A673 (cell line): ENCODE measurements at regions not wholly inside any gene's neighbourhood (a gene's known extent, or its start where the extent isn't known, plus 50 kb on each side); places are given as distances from the start of the nearest gene placed in this dataset.

ENCODE experiments used
- BruUV-seq: library from RNA; stranded (reverse); fragments of 400-500 nt; replicated peaks from 2 replicates; lab custom pipeline; 2021; lab: Mats Ljungman, UMichigan
- CTCF ChIA-PET: fragments of 300-600 bp; sonication (Branson Sonifier 250); formaldehyde crosslinking; loops from one replicate; lab custom pipeline; 2022; ENCODE audit warnings: antibody characterized with exemption; lab: Charles Lee
- POLR2A ChIA-PET: fragments of 300-600 bp; sonication (Branson Sonifier 250); formaldehyde crosslinking; loops from one replicate; lab custom pipeline; 2022; ENCODE audit warnings: antibody characterized with exemption; ENCODE audit not compliant: low non-redundant PET; lab: Charles Lee
- DNase-seq: peaks from one replicate; pipeline ENCODE4 v3.0.0-alpha.2; 2015; ENCODE audit warnings: low spot score
- H3K27ac ChIP-seq: fragments of 200-600 bp; sonication (generic); 2 replicates; pipeline ENCODE4 v1.5.1; 2016; ENCODE audit warnings: mixed run types, low read depth, mild to moderate bottlenecking, mixed read lengths, antibody characterized with exemption, low read length; ENCODE audit not compliant: poor library complexity, severe bottlenecking
- H3K27me3 ChIP-seq: fragments of 200-600 bp; sonication (generic); replicated peaks from 2 replicates; pipeline ENCODE4 v1.6.1; 2017; ENCODE audit warnings: mixed run types, low read depth, mild to moderate bottlenecking, mixed read lengths, antibody characterized with exemption, low read length; ENCODE audit not compliant: insufficient read depth, poor library complexity
- H3K36me3 ChIP-seq: fragments of 200-600 bp; sonication (generic); 2 replicates; pipeline ENCODE4 v1.6.1; 2016; ENCODE audit warnings: mixed run types, mild to moderate bottlenecking, mixed read lengths, antibody characterized with exemption, low read length; ENCODE audit not compliant: insufficient read depth, poor library complexity, severe bottlenecking
- H3K4me1 ChIP-seq: fragments of 200-600 bp; sonication (generic); 2 replicates; pipeline ENCODE4 v1.6.1; 2017; ENCODE audit warnings: mixed run types, mild to moderate bottlenecking, mixed read lengths, antibody characterized with exemption, low read length; ENCODE audit not compliant: insufficient read depth, poor library complexity, severe bottlenecking
- H3K4me3 ChIP-seq: fragments of 200-600 bp; sonication (generic); 2 replicates; pipeline ENCODE4 v1.5.1; 2016; ENCODE audit warnings: low read depth, mixed run types, mild to moderate bottlenecking, mixed read lengths, low read length; ENCODE audit not compliant: poor library complexity, severe bottlenecking
- H3K9me3 ChIP-seq: fragments of 200-600 bp; sonication (generic); 2 replicates; pipeline ENCODE4 v1.6.1; 2016; ENCODE audit warnings: mixed run types, low read depth, mild to moderate bottlenecking, mixed read lengths, antibody characterized with exemption, low read length; ENCODE audit not compliant: poor library complexity, severe bottlenecking
- EZH2 ChIP-seq: fragments of 200-600 bp; sonication (generic); IDR thresholded peaks from 2 replicates; pipeline ENCODE4 v1.6.1; 2017; ENCODE audit warnings: borderline replicate concordance, low read depth, mild to moderate bottlenecking, mixed read lengths, antibody characterized with exemption, low read length; ENCODE audit not compliant: poor library complexity, severe bottlenecking
- intact Hi-C: fragments of 100-400 bp; cut with micrococcal nuclease; formaldehyde crosslinking; loops from one replicate; pipeline ENCODE4 v1.10.0; 2022; ENCODE audit not compliant: unreplicated experiment
- TF ChIP-seq, protein P1 (sequence below): fragments of 300-800, 200-600 bp; sonication (generic); conservative IDR thresholded peaks from 2 replicates; pipeline ENCODE4 v1.5.1; 2017; ENCODE audit warnings: low read depth, mild to moderate bottlenecking, antibody characterized with exemption, low read length, moderate library complexity, mixed read lengths

- TF ChIP-seq, protein P1, sequence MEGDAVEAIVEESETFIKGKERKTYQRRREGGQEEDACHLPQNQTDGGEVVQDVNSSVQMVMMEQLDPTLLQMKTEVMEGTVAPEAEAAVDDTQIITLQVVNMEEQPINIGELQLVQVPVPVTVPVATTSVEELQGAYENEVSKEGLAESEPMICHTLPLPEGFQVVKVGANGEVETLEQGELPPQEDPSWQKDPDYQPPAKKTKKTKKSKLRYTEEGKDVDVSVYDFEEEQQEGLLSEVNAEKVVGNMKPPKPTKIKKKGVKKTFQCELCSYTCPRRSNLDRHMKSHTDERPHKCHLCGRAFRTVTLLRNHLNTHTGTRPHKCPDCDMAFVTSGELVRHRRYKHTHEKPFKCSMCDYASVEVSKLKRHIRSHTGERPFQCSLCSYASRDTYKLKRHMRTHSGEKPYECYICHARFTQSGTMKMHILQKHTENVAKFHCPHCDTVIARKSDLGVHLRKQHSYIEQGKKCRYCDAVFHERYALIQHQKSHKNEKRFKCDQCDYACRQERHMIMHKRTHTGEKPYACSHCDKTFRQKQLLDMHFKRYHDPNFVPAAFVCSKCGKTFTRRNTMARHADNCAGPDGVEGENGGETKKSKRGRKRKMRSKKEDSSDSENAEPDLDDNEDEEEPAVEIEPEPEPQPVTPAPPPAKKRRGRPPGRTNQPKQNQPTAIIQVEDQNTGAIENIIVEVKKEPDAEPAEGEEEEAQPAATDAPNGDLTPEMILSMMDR = no peak
- no peak for TF ChIP-seq EZH2
- peaks cover 25% of the 10 kb centered on the region for H3K4me1 ChIP-seq
- H3K9me3 ChIP-seq = no peaks in the 10 kb centered on the region
- no peaks in the 10 kb centered on the region for H3K36me3 ChIP-seq
- DNase-seq = no peak
- no peaks in the 10 kb centered on the region for H3K27me3 ChIP-seq
- CTCF ChIA-PET = no interaction called here
- no TSS peak for BruUV-seq
- H3K4me3 ChIP-seq = no peak overlapping the region
- H3K27ac ChIP-seq = peak overlapping the region; percentile 12
- intact Hi-C loops = loop anchor here (5.0 to 10.0 kb wide), 2 partner anchors 105 to 393 kb away; partner anchors contain the start of gene TRIB2
- POLR2A ChIA-PET = no interaction called here
Measured at GRCh38 chr2:12612168-12612567, 104.6 kb upstream of the TRIB2 start.

GRCh38 chr2:12612671-12613070 is 104.1 kb upstream of the TRIB2 start:
- POLR2A ChIA-PET = interaction anchor here (0.6 kb wide), 1 partner anchor 583 kb away, joined by 12 read pairs; no protein-coding TSS in a partner anchor

DNA sequence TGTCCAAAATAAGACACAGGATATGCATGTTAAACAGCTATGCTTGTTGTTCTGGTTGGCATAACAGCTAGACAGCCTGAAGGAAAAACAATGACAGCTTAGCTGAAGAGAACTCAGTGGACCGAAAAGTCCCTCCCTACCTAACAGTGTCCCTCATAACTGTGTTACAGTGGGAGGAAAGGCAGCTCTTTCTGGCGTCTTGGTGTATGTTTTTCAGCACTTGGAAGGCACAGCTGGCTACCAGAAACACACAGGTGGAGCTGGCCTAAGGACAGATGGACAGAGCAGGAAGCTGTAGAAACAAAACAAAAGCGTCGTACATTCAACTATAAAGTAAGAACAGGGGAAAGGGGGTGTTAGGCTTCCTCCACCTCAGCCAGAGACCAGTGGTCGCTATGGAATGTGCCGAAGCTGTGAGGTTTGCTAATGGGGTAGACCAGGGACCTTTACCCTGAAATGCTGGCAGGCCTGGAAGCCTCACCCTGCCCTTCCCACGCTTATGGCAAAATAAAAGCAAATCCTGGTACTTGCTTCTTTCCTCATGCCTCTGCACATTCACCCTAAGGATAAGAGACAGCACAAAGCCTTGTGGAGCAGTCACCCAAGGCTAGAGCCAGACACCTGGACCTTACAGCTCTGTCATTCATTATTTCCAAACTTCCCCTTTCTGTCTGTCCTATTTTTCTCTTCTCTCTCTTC is 103.5 kb upstream of the TRIB2 start:
- Histone ChIP-seq H3K4me1 (peaks cover 23% of the 10 kb centered on the region), H3K27me3 (no peaks in the 10 kb centered on the region), H3K4me3 (no peak overlapping the region), H3K9me3 (no peaks in the 10 kb centered on the region), H3K36me3 (no peaks in the 10 kb centered on the region), H3K27ac (peak overlapping the region; percentile 45)
- peak; percentile 55 for DNase-seq
- ChIA-PET CTCF (no interaction called here), POLR2A (interaction anchor here (0.6 kb wide), 1 partner anchor 583 kb away, joined by 12 read pairs; no protein-coding TSS in a partner anchor)
- no peak for TF ChIP-seq EZH2
- TF ChIP-seq, protein P1 = no peak
- BruUV-seq = no TSS peak
- intact Hi-C loops = loop anchor here (5.0 to 10.0 kb wide), 2 partner anchors 104 to 392 kb away; partner anchors contain the start of gene TRIB2

More at GRCh38 chr2:12612671-12613070, 104.1 kb upstream of the TRIB2 start:
- H3K4me1 ChIP-seq = peaks cover 23% of the 10 kb centered on the region
- CTCF ChIA-PET = no interaction called here
- peak overlapping the region; percentile 45 for H3K27ac ChIP-seq
- peak; percentile 68 for DNase-seq
- intact Hi-C loops = loop anchor here (5.0 to 10.0 kb wide), 2 partner anchors 105 to 392 kb away; partner anchors contain the start of gene TRIB2
- no peak for TF ChIP-seq EZH2
- TF ChIP-seq, protein P1 = no peak
- no peaks in the 10 kb centered on the region for H3K36me3 ChIP-seq
- H3K9me3 ChIP-seq = no peaks in the 10 kb centered on the region
- no peaks in the 10 kb centered on the region for H3K27me3 ChIP-seq
- no TSS peak for BruUV-seq
- no peak overlapping the region for H3K4me3 ChIP-seq
